ENCODE measurements at regions not wholly inside any gene's neighbourhood (a gene's known extent, or its start where the extent isn't known, plus 50 kb on each side); places are given as distances from the start of the nearest gene placed in this dataset.
"Not testable (repeated sequence)": the region's sequence is repeated elsewhere in the genome, so short reads cannot be mapped to it uniquely, and the experiment has no call there.

- TF ChIP-seq CTCF, POLR2A (IDR thresholded peaks at IDR 0.05): not testable (repeated sequence)
Measured at GRCh38 chr2:87907556-87908099, 82.0 kb upstream of the RGPD2 start.

Data from body of pancreas (tissue), 4 donors.